Ishikawa (cell line): ENCODE measurements at regions not wholly inside any gene's neighbourhood (a gene's known extent, or its start where the extent isn't known, plus 50 kb on each side); places are given as distances from the start of the nearest gene placed in this dataset.

Source experiments
- CREB1 ChIP-seq: IDR thresholded peaks from 2 replicates; pipeline ENCODE4 v1.6.1; 2012; ENCODE audit warnings: low read depth
- EGR1 ChIP-seq: IDR thresholded peaks from 2 replicates; pipeline ENCODE4 v1.6.1; 2012
- EP300 ChIP-seq: IDR thresholded peaks from 2 replicates; pipeline ENCODE4 v1.6.1; 2012; ENCODE audit warnings: borderline replicate concordance
- FOXM1 ChIP-seq: IDR thresholded peaks from 2 replicates; pipeline ENCODE4 v1.6.1; 2012; ENCODE audit warnings: low read depth, borderline replicate concordance
- NFIC ChIP-seq: IDR thresholded peaks from 2 replicates; pipeline ENCODE4 v1.6.1; 2012
- RAD21 ChIP-seq: IDR thresholded peaks from 2 replicates; pipeline ENCODE4 v1.6.1; 2012; ENCODE audit warnings: low read depth
- TAF1 ChIP-seq: IDR thresholded peaks from 2 replicates; pipeline ENCODE4 v1.6.1; 2012; ENCODE audit warnings: low read depth, mild to moderate bottlenecking
- TCF12 ChIP-seq: IDR thresholded peaks from 2 replicates; pipeline ENCODE4 v1.6.1; 2012; ENCODE audit warnings: low read depth
- TEAD4 ChIP-seq: IDR thresholded peaks from 2 replicates; pipeline ENCODE4 v1.6.1; 2012
- YY1 ChIP-seq: IDR thresholded peaks from 2 replicates; pipeline ENCODE4 v1.6.1; 2012; ENCODE audit warnings: low read depth
- ZBTB7A ChIP-seq: IDR thresholded peaks from 2 replicates; pipeline ENCODE4 v1.6.1; 2012; ENCODE audit warnings: low read depth
- TF ChIP-seq, protein P1 (sequence below): IDR thresholded peaks from 2 replicates; pipeline ENCODE4 v1.6.1; 2012
- TF ChIP-seq, protein P2 (sequence below): IDR thresholded peaks from 2 replicates; pipeline ENCODE4 v1.6.1; 2012
- TF ChIP-seq, protein P3 (sequence below): IDR thresholded peaks from 2 replicates; pipeline ENCODE4 v1.6.1; 2012; ENCODE audit warnings: low read depth, mild to moderate bottlenecking

DNA sequence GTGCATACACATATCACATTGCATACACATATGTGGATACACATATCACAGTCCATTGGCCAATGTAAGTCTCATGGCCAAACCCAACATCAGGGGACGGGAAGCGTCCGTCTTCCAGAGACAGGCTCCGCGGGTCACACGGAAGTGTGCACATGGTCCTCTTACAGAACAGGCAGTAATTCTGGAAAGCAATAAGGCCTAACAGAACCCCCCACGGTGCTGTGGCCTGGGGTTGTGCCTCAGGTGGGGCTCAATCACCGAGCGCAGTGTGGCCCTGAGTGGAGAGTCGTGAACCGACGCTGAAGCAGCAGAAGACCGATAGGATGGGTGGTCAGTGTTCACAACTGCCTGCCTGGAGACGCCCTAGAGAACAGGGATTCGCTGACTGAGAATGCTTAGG is 857.3 kb downstream of the GALR1 start:
- TF ChIP-seq EGR1 (no peak), TAF1 (no peak), TEAD4 (no peak), FOXM1 (no peak), EP300 (no peak), RAD21 (no peak), NFIC (no peak), YY1 (no peak), CREB1 (no peak), ZBTB7A (no peak), TCF12 (no peak)
- TF ChIP-seq, protein P1, sequence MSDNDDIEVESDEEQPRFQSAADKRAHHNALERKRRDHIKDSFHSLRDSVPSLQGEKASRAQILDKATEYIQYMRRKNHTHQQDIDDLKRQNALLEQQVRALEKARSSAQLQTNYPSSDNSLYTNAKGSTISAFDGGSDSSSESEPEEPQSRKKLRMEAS = no peak
- TF ChIP-seq, protein P2, sequence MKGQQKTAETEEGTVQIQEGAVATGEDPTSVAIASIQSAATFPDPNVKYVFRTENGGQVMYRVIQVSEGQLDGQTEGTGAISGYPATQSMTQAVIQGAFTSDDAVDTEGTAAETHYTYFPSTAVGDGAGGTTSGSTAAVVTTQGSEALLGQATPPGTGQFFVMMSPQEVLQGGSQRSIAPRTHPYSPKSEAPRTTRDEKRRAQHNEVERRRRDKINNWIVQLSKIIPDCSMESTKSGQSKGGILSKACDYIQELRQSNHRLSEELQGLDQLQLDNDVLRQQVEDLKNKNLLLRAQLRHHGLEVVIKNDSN = no peak
- TF ChIP-seq, protein P3, sequence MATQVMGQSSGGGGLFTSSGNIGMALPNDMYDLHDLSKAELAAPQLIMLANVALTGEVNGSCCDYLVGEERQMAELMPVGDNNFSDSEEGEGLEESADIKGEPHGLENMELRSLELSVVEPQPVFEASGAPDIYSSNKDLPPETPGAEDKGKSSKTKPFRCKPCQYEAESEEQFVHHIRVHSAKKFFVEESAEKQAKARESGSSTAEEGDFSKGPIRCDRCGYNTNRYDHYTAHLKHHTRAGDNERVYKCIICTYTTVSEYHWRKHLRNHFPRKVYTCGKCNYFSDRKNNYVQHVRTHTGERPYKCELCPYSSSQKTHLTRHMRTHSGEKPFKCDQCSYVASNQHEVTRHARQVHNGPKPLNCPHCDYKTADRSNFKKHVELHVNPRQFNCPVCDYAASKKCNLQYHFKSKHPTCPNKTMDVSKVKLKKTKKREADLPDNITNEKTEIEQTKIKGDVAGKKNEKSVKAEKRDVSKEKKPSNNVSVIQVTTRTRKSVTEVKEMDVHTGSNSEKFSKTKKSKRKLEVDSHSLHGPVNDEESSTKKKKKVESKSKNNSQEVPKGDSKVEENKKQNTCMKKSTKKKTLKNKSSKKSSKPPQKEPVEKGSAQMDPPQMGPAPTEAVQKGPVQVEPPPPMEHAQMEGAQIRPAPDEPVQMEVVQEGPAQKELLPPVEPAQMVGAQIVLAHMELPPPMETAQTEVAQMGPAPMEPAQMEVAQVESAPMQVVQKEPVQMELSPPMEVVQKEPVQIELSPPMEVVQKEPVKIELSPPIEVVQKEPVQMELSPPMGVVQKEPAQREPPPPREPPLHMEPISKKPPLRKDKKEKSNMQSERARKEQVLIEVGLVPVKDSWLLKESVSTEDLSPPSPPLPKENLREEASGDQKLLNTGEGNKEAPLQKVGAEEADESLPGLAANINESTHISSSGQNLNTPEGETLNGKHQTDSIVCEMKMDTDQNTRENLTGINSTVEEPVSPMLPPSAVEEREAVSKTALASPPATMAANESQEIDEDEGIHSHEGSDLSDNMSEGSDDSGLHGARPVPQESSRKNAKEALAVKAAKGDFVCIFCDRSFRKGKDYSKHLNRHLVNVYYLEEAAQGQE = no peak
